CD14-positive monocyte (primary cell): ENCODE measurements at regions not wholly inside any gene's neighbourhood (a gene's known extent, or its start where the extent isn't known, plus 50 kb on each side); places are given as distances from the start of the nearest gene placed in this dataset.

Source experiments
- DNase-seq, 3 donors: peaks; one replicate each; pipeline ENCODE4 v3.0.0-alpha.2; 2011 to 2022
- H2AFZ ChIP-seq: 2 replicates; pipeline ENCODE4 v1.6.0; 2012; ENCODE audit warnings: mild to moderate bottlenecking, low read depth, low read length, inconsistent platforms; ENCODE audit not compliant: insufficient read depth, poor library complexity, severe bottlenecking
- H3K27ac ChIP-seq, 2 donors: 1 replicate in 1 of 2; 2 replicates in 1 of 2; pipeline ENCODE4 v1.5.1; 2012 to 2013; ENCODE audit warnings: low read length in 2 of 2, control low read depth in 1 of 2, inconsistent platforms in 1 of 2, low read depth in 1 of 2, mild to moderate bottlenecking in 1 of 2
- H3K27me3 ChIP-seq, 2 donors: one replicate each; pipeline versions ENCODE4 v1.6.0 to v1.6.1; 2011 to 2013; ENCODE audit warnings: low read length in 2 of 2; ENCODE audit not compliant: control insufficient read depth in 2 of 2, insufficient read depth in 2 of 2
- H3K36me3 ChIP-seq, 2 donors: replicated peaks in 1 of 2; 1 replicate in 1 of 2; 2 replicates in 1 of 2; pipeline versions ENCODE4 v1.5.1 to v1.6.1; 2012 to 2013; ENCODE audit warnings: low read length in 2 of 2, control low read depth in 1 of 2, inconsistent platforms in 1 of 2, mild to moderate bottlenecking in 1 of 2; ENCODE audit not compliant: insufficient read depth in 2 of 2, control insufficient read depth in 1 of 2
- H3K4me1 ChIP-seq, 2 donors: 1 replicate in 1 of 2; 2 replicates in 1 of 2; pipeline versions ENCODE4 v1.5.1 to v1.6.1; 2012 to 2013; ENCODE audit warnings: low read length in 2 of 2, control low read depth in 1 of 2, inconsistent platforms in 1 of 2, mild to moderate bottlenecking in 1 of 2, moderate library complexity in 1 of 2; ENCODE audit not compliant: insufficient read depth in 2 of 2, control insufficient read depth in 1 of 2
- H3K4me2 ChIP-seq: replicated peaks from 2 replicates; pipeline ENCODE3; 2012; ENCODE audit warnings: low read length, moderate library complexity, mild to moderate bottlenecking; ENCODE audit not compliant: poor library complexity, severe bottlenecking; ENCODE audit errors: extremely low read depth
- H3K4me3 ChIP-seq, 3 experiments: fragments of 200-600 bp in 1 of 3; sonication (generic) in 1 of 3; replicated peaks in 1 of 3; 1 replicate in 2 of 3; 2 replicates in 1 of 3; pipeline ENCODE4 v1.5.1; 2011 to 2013; ENCODE audit warnings: low read length in 3 of 3, mild to moderate bottlenecking in 3 of 3, control low read depth in 2 of 3, low read depth in 2 of 3, inconsistent platforms in 1 of 3, moderate library complexity in 1 of 3
- H3K79me2 ChIP-seq: 2 replicates; pipeline ENCODE4 v1.6.0; 2012; ENCODE audit warnings: mild to moderate bottlenecking, control low read depth, inconsistent platforms, low read length, moderate library complexity; ENCODE audit not compliant: insufficient read depth
- H3K9ac ChIP-seq: 2 replicates; pipeline ENCODE4 v1.6.0; 2017; ENCODE audit warnings: low read length, mild to moderate bottlenecking; ENCODE audit not compliant: insufficient read depth, poor library complexity, severe bottlenecking
- H3K9me3 ChIP-seq, 2 donors: replicated peaks in 1 of 2; 1 replicate in 1 of 2; 2 replicates in 1 of 2; pipeline versions ENCODE4 v1.5.1 to v1.6.1; 2012 to 2013; ENCODE audit warnings: low read length in 2 of 2, control low read depth in 1 of 2; ENCODE audit not compliant: control insufficient read depth in 1 of 2, insufficient read depth in 1 of 2
- H4K20me1 ChIP-seq: 2 replicates; pipeline ENCODE4 v1.6.0; 2012; ENCODE audit warnings: mild to moderate bottlenecking, low read length, control low read depth, moderate library complexity; ENCODE audit not compliant: insufficient read depth
- H3K27ac Mint-ChIP-seq, 7 donors: one replicate each; pipeline ENCODE4 v1.8.0; 2020; ENCODE audit warnings: mild to moderate bottlenecking in 7 of 7, mixed read lengths in 7 of 7, moderate library complexity in 6 of 7, inconsistent platforms in 2 of 7
- H3K27me3 Mint-ChIP-seq, 3 donors: one replicate each; pipeline ENCODE4 v1.8.0; 2021 to 2022; ENCODE audit warnings: low read depth in 3 of 3, mild to moderate bottlenecking in 3 of 3, mixed read lengths in 3 of 3, moderate library complexity in 3 of 3, inconsistent platforms in 1 of 3
- H3K36me3 Mint-ChIP-seq, 2 donors: one replicate each; pipeline ENCODE4 v1.8.0; 2020; ENCODE audit warnings: mixed read lengths in 2 of 2, inconsistent platforms in 1 of 2, mild to moderate bottlenecking in 1 of 2
- H3K4me1 Mint-ChIP-seq: one replicate; pipeline ENCODE4 v1.8.0; 2020; ENCODE audit warnings: mild to moderate bottlenecking, mixed read lengths
- H3K4me3 Mint-ChIP-seq, 2 donors: one replicate each; pipeline ENCODE4 v1.8.0; 2020; ENCODE audit warnings: mild to moderate bottlenecking in 2 of 2, mixed read lengths in 2 of 2, moderate library complexity in 1 of 2
- H3K9me3 Mint-ChIP-seq, 7 donors: one replicate each; pipeline ENCODE4 v1.8.0; 2020 to 2022; ENCODE audit warnings: mixed read lengths in 7 of 7, mild to moderate bottlenecking in 6 of 7, moderate library complexity in 6 of 7, inconsistent platforms in 2 of 7
- CTCF ChIP-seq: fragments of 200-600 bp; IDR thresholded peaks from one replicate; pipeline ENCODE4 v1.8.0; 2022; ENCODE audit warnings: antibody characterized with exemption, mild to moderate bottlenecking
- WGBS: methylation state at CpG from one replicate; pipeline ENCODE4 v1.1.5; 2013; ENCODE audit warnings: missing lambda C conversion rate; ENCODE audit not compliant: insufficient coverage; 5-methylcytosine and 5-hydroxymethylcytosine counted together
- intact Hi-C, 2 donors: fragments of 100-400 bp; cut with micrococcal nuclease; formaldehyde crosslinking; loops; one replicate each; pipeline versions ENCODE4 v1.15.0 to v1.15.1; 2023

- no peaks in the 10 kb centered on the region for H3K79me2 ChIP-seq
- no peaks in the 10 kb centered on the region for H4K20me1 ChIP-seq
- H3K36me3 Mint-ChIP-seq, result no peaks in the 10 kb centered on the region
- no CpG with 5 or more reads among the region's 1 CpG for WGBS
- intact Hi-C loops, result no loop called here
- H3K4me3 ChIP-seq, result no peak overlapping the region
- H3K27ac Mint-ChIP-seq, result no peak overlapping the region
- no peak overlapping the region for H2AFZ ChIP-seq
- TF ChIP-seq CTCF, result no peak
- H3K9ac ChIP-seq, result no peak overlapping the region
- H3K27ac ChIP-seq, result no peak overlapping the region
- no peaks in the 10 kb centered on the region for H3K27me3 ChIP-seq
- no peaks in the 10 kb centered on the region for H3K4me1 Mint-ChIP-seq
- no peaks in the 10 kb centered on the region for H3K36me3 ChIP-seq
- peaks cover 0 to 2% (median 1%) of the 10 kb centered on the region in 3 donors for H3K27me3 Mint-ChIP-seq
- no peaks in the 10 kb centered on the region for H3K9me3 ChIP-seq
- H3K4me1 ChIP-seq, result no peaks in the 10 kb centered on the region
- peaks cover 0 to 3% (median 2%) of the 10 kb centered on the region in 7 donors for H3K9me3 Mint-ChIP-seq
- H3K4me3 Mint-ChIP-seq, result no peak overlapping the region
- no peak overlapping the region for H3K4me2 ChIP-seq
- DNase-seq, result no peak
These were observed 196.5 kb downstream of the TLE1 start for GRCh38 chr9:81492710-81493447.

GRCh38 chr9:81490605-81491331 lies 198.6 kb downstream of the TLE1 start:
- intact Hi-C loops, result no loop called here
- Histone ChIP-seq H2AFZ (no peak overlapping the region), H3K27ac (no peak overlapping the region), H3K36me3 (no peaks in the 10 kb centered on the region), H3K27me3 (no peaks in the 10 kb centered on the region), H3K4me3 (no peak overlapping the region), H3K79me2 (no peaks in the 10 kb centered on the region), H3K9me3 (no peaks in the 10 kb centered on the region), H3K4me2 (no peak overlapping the region), H3K4me1 (no peaks in the 10 kb centered on the region), H3K9ac (no peak overlapping the region), H4K20me1 (no peaks in the 10 kb centered on the region)
- Mint-ChIP-seq H3K36me3 (no peaks in the 10 kb centered on the region), H3K27ac (peak overlapping the region in 1 of 7 donors; percentile 20), H3K27me3 (no peaks in the 10 kb centered on the region), H3K9me3 (peaks cover 0 to 3% (median 2%) of the 10 kb centered on the region in 7 donors), H3K4me1 (no peaks in the 10 kb centered on the region), H3K4me3 (no peak overlapping the region)
- no peak for DNase-seq
- 89% methylated on average over 1 of the region's 5 CpGs for WGBS
- TF ChIP-seq CTCF, result no peak
